NT2/D1 (cell line): ENCODE measurements at regions not wholly inside any gene's neighbourhood (a gene's known extent, or its start where the extent isn't known, plus 50 kb on each side); places are given as distances from the start of the nearest gene placed in this dataset.

Experiments used
- SUZ12 ChIP-seq: IDR thresholded peaks from 2 replicates; pipeline ENCODE4 v1.6.1; 2011; ENCODE audit not compliant: insufficient read length, insufficient read depth; ENCODE audit errors: extremely low read depth
- ZNF274 ChIP-seq: IDR thresholded peaks from 2 replicates; pipeline ENCODE4 v1.6.1; 2011; ENCODE audit warnings: mild to moderate bottlenecking, low read depth, low read length

DNA sequence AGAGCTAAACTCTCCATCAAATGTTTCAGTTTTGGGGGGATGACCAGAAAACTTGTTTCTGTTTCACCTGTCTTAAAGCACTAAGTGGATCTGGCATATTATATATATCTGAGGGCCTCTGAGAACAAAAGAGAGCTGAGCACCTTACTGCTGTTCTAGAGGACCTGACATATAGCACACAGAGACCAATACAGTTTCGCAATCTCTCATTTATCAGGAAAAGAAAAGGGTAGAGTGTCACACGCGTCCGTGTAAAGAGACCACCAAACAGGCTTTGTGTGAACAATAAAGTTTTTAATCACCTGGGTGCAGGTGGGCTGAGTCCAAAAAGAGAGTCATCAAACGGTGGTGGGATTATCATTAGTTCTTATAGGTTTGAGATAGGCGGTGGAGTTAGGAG lies 434.5 kb upstream of the KCND2 start:
- TF ChIP-seq ZNF274: no peak
- TF ChIP-seq SUZ12: no peak
